B cell (primary cell): ENCODE measurements at regions not wholly inside any gene's neighbourhood (a gene's known extent, or its start where the extent isn't known, plus 50 kb on each side); places are given as distances from the start of the nearest gene placed in this dataset.

Experiments used
- EZH2 ChIP-seq: IDR thresholded peaks from 2 replicates; pipeline ENCODE4 v1.6.1; 2012; ENCODE audit warnings: borderline replicate concordance, low read depth, mild to moderate bottlenecking, moderate library complexity, low read length; ENCODE audit not compliant: insufficient read depth, poor library complexity, severe bottlenecking
- TF ChIP-seq, protein P1 (sequence below): fragments of 200-600 bp; IDR thresholded peaks from one replicate; pipeline ENCODE4 v1.8.0; 2022; ENCODE audit warnings: antibody characterized with exemption, mild to moderate bottlenecking

DNA sequence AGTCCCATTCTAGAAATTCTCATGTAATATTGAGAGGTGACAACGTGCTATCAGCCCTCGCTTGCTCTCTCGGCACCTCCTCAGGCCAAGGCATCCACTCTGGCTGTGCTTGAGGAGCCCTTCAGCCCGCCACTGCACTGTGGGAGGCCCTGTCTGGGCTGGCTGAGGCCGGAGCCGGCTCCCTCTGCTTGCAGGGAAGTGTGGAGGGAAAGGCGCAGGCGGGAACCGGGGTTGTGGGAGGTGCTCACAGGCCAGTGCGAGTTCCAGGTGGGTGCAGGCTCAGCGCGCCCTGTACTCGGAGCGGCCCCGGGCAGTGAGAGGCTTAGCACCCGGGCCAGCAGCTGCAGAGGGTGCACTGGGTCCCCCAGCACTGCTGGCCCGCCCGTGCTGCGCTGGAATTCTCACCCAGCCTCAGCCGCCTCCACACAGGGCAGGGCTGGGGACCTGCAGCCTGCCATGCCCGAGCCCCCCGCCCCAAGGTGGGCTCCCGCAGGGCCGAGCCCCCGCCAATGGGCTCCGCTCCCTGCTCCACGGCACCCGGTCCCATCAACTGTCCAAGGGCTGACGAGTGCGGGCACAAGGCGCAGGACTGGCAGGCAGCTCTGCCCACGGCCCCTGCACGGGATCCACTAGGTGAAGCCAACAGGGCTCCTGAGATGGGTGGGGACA lies 1680.6 kb upstream of the LRRTM1 start:
- TF ChIP-seq, protein P1, sequence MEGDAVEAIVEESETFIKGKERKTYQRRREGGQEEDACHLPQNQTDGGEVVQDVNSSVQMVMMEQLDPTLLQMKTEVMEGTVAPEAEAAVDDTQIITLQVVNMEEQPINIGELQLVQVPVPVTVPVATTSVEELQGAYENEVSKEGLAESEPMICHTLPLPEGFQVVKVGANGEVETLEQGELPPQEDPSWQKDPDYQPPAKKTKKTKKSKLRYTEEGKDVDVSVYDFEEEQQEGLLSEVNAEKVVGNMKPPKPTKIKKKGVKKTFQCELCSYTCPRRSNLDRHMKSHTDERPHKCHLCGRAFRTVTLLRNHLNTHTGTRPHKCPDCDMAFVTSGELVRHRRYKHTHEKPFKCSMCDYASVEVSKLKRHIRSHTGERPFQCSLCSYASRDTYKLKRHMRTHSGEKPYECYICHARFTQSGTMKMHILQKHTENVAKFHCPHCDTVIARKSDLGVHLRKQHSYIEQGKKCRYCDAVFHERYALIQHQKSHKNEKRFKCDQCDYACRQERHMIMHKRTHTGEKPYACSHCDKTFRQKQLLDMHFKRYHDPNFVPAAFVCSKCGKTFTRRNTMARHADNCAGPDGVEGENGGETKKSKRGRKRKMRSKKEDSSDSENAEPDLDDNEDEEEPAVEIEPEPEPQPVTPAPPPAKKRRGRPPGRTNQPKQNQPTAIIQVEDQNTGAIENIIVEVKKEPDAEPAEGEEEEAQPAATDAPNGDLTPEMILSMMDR: no peak
- TF ChIP-seq EZH2: no peak
